Thoracic aorta (tissue), 2 donors: ENCODE measurements at regions not wholly inside any gene's neighbourhood (a gene's known extent, or its start where the extent isn't known, plus 50 kb on each side); places are given as distances from the start of the nearest gene placed in this dataset.

Experiments
- ATAC-seq: fragments of 150-250 bp; one replicate; pipeline ENCODE4 v1.8.0; 2017; ENCODE audit warnings: low read depth; ENCODE audit not compliant: insufficient number of reproducible peaks, low FRiP score
- DNase-seq: peaks from one replicate; pipeline ENCODE4 v3.0.0-alpha.2; 2020; ENCODE audit warnings: low spot score
- H3K27ac ChIP-seq, 2 donors: fragments of 200-600 bp; sonication (generic); 1 replicate in 1 of 2; 2 replicates in 1 of 2; pipeline ENCODE4 v1.5.1; 2016; ENCODE audit warnings: mild to moderate bottlenecking in 2 of 2, moderate library complexity in 2 of 2
- H3K27me3 ChIP-seq: fragments of 200-600 bp; sonication (generic); replicated peaks from 2 replicates; pipeline ENCODE4 v1.6.0; 2016; ENCODE audit warnings: mild to moderate bottlenecking; ENCODE audit not compliant: insufficient read depth
- H3K36me3 ChIP-seq: fragments of 200-600 bp; sonication (generic); one replicate; pipeline ENCODE4 v1.5.1; 2016
- H3K4me1 ChIP-seq, 2 donors: fragments of 200-600 bp; sonication (generic); 1 replicate in 1 of 2; 2 replicates in 1 of 2; pipeline versions ENCODE4 v1.5.1 to v1.6.0; 2016; ENCODE audit warnings: low read depth in 2 of 2, mild to moderate bottlenecking in 1 of 2; ENCODE audit not compliant: control insufficient read depth in 1 of 2
- H3K4me3 ChIP-seq: fragments of 200-600 bp; sonication (generic); 2 replicates; pipeline ENCODE4 v1.5.1; 2016; ENCODE audit warnings: mild to moderate bottlenecking
- H3K9me3 ChIP-seq: fragments of 200-600 bp; sonication (generic); 2 replicates; pipeline ENCODE4 v1.5.1; 2016
- CTCF ChIP-seq: fragments of 200-600 bp; sonication (generic); IDR thresholded peaks from one replicate; pipeline ENCODE4 v1.5.1; 2019; ENCODE audit warnings: antibody characterized with exemption

DNA sequence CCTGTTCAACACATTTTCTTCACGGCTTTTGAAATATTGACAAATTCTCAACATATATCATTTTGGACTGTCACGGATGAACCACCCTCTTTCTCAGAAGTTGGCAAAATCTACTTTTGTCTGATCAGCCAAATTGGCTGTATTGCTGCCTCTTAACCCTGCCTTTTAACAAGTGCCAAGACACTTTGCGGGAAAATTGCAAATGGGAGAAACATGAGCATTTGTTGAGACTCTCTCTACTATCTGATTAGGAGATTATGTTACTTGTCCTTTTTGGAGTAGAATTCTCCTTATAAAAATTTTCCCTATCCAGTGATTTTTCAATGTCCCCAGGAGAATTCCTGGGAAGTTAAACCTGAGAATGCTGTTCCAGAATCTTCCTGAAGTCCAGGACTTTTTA lies 256.2 kb upstream of the ZSWIM2 start:
- ATAC-seq (no peak), DNase-seq (no peak)
- Histone ChIP-seq H3K4me1 (no peaks in the 10 kb centered on the region), H3K9me3 (no peaks in the 10 kb centered on the region), H3K4me3 (no peak overlapping the region), H3K27ac (no peak overlapping the region), H3K27me3 (no peaks in the 10 kb centered on the region), H3K36me3 (no peaks in the 10 kb centered on the region)
- TF ChIP-seq CTCF: no peak

DNA sequence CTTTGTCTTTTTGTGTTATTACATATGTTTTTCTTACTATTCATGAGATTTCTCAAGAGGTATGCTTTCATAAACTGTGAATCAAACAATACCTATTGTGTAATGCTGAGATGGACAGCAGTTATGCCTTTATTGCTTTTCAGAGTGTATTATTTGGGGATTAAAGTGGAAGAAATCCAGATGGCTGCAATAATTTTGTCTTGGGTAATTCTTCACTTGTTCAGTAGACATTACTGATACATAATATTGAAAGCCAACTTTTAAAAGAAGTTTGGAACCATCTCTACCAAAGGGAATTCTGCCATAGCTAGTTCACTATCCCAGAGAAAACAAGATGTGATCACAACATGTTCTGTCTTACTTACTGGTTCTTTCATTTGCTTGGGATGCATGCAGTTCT lies 253.4 kb upstream of the ZSWIM2 start:
- no peaks in the 10 kb centered on the region for H3K27me3 ChIP-seq
- H3K9me3 ChIP-seq: no peaks in the 10 kb centered on the region
- ATAC-seq: no peak
- no peaks in the 10 kb centered on the region for H3K4me1 ChIP-seq
- no peaks in the 10 kb centered on the region for H3K36me3 ChIP-seq
- no peak for TF ChIP-seq CTCF
- DNase-seq: no peak
- no peak overlapping the region for H3K27ac ChIP-seq
- H3K4me3 ChIP-seq: no peak overlapping the region

GRCh38 chr2:187098154-187098553 lies 249.2 kb upstream of the ZSWIM2 start:
- no peak for TF ChIP-seq CTCF
- no peaks in the 10 kb centered on the region for H3K36me3 ChIP-seq
- H3K27me3 ChIP-seq: no peaks in the 10 kb centered on the region
- no peaks in the 10 kb centered on the region for H3K9me3 ChIP-seq
- no peak overlapping the region for H3K27ac ChIP-seq
- ATAC-seq (no peak), DNase-seq (no peak)
- H3K4me3 ChIP-seq: no peak overlapping the region
- H3K4me1 ChIP-seq: no peaks in the 10 kb centered on the region

GRCh38 chr2:187093771-187094412 lies 244.9 kb upstream of the ZSWIM2 start:
- no peak for TF ChIP-seq CTCF
- H3K36me3 ChIP-seq: no peaks in the 10 kb centered on the region
- ATAC-seq: no peak

GRCh38 chr2:187091664-187092063 lies 242.7 kb upstream of the ZSWIM2 start:
- Histone ChIP-seq H3K9me3 (no peaks in the 10 kb centered on the region), H3K27ac (no peak overlapping the region), H3K36me3 (no peaks in the 10 kb centered on the region), H3K4me1 (no peaks in the 10 kb centered on the region), H3K4me3 (no peak overlapping the region), H3K27me3 (no peaks in the 10 kb centered on the region)
- no peak for DNase-seq
- ATAC-seq: no peak
- no peak for TF ChIP-seq CTCF

More at GRCh38 chr2:187093771-187094412, 244.9 kb upstream of the ZSWIM2 start:
- Histone ChIP-seq H3K4me3 (no peak overlapping the region), H3K27ac (no peak overlapping the region), H3K9me3 (no peaks in the 10 kb centered on the region), H3K27me3 (no peaks in the 10 kb centered on the region), H3K4me1 (no peaks in the 10 kb centered on the region)
- no peak for DNase-seq
